Type B pancreatic cell (in vitro differentiated cells): ENCODE measurements at regions not wholly inside any gene's neighbourhood (a gene's known extent, or its start where the extent isn't known, plus 50 kb on each side); places are given as distances from the start of the nearest gene placed in this dataset.

Experiments
- DNase-seq: peaks from one replicate; pipeline ENCODE4 v3.0.0; 2021; ENCODE audit warnings: mixed read lengths; ENCODE audit not compliant: unreplicated experiment; ENCODE audit errors: extremely low spot score
- H3K27ac Mint-ChIP-seq: 2 replicates; pipeline ENCODE4 v1.8.0; 2021; ENCODE audit warnings: mild to moderate bottlenecking, mixed read lengths
- H3K27me3 Mint-ChIP-seq: 2 replicates; pipeline ENCODE4 v1.8.0; 2021; ENCODE audit warnings: mixed read lengths
- H3K36me3 Mint-ChIP-seq: 2 replicates; pipeline ENCODE4 v1.8.0; 2021; ENCODE audit warnings: mixed read lengths
- H3K4me1 Mint-ChIP-seq: one replicate; pipeline ENCODE4 v1.8.0; 2021; ENCODE audit warnings: mixed read lengths; ENCODE audit not compliant: unreplicated experiment
- H3K4me3 Mint-ChIP-seq: 2 replicates; pipeline ENCODE4 v1.8.0; 2021; ENCODE audit warnings: mild to moderate bottlenecking, mixed read lengths
- H3K9me3 Mint-ChIP-seq: 2 replicates; pipeline ENCODE4 v1.8.0; 2021; ENCODE audit warnings: mixed read lengths
- CTCF ChIP-seq: fragments of 200-600 bp; sonication (generic); conservative IDR thresholded peaks from 2 replicates; pipeline ENCODE4 v1.5.0; 2021; ENCODE audit warnings: antibody characterized with exemption, mild to moderate bottlenecking

DNA sequence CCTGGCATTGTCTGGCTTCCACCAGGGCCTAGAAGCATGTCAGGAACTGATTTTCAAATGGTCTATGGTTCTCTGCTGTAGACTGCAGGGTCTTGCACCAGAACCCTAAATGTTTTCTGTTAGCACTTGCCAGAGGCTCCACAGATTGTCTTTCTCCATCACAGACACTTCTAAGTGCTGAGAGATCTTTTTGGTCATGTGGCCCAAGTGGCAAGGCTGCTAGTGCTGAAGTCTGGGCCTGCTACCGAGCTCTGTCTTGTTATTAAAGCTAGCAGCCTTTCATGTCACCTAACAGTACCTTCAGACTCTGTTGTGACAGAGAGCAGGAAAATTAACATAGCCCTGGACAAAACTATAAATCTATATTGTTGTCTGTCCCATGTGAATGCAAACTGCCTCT is 120.7 kb upstream of the BACH2 start:
- Mint-ChIP-seq H3K27ac (no peak overlapping the region), H3K4me1 (peaks cover 6% of the 10 kb centered on the region), H3K36me3 (no peaks in the 10 kb centered on the region), H3K27me3 (peaks cover 8% of the 10 kb centered on the region), H3K9me3 (no peaks in the 10 kb centered on the region), H3K4me3 (no peak overlapping the region)
- no peak for TF ChIP-seq CTCF
- no peak for DNase-seq

GRCh38 chr6:90416322-90416721 is 119.7 kb upstream of the BACH2 start:
- no peaks in the 10 kb centered on the region for H3K36me3 Mint-ChIP-seq
- TF ChIP-seq CTCF = no peak
- H3K4me3 Mint-ChIP-seq = no peak overlapping the region
- H3K9me3 Mint-ChIP-seq = no peaks in the 10 kb centered on the region
- H3K27me3 Mint-ChIP-seq = peaks cover 8% of the 10 kb centered on the region
- peaks cover 6% of the 10 kb centered on the region for H3K4me1 Mint-ChIP-seq
- H3K27ac Mint-ChIP-seq = no peak overlapping the region
- no peak for DNase-seq

GRCh38 chr6:90415178-90415577 is 118.5 kb upstream of the BACH2 start:
- Mint-ChIP-seq H3K27me3 (peaks cover 8% of the 10 kb centered on the region), H3K9me3 (no peaks in the 10 kb centered on the region)
- TF ChIP-seq CTCF = no peak

GRCh38 chr6:90414352-90414751 is 117.7 kb upstream of the BACH2 start:
- DNase-seq = no peak
- peaks cover 6% of the 10 kb centered on the region for H3K4me1 Mint-ChIP-seq
- peaks cover 6% of the 10 kb centered on the region for H3K27me3 Mint-ChIP-seq
- H3K36me3 Mint-ChIP-seq = no peaks in the 10 kb centered on the region
- H3K9me3 Mint-ChIP-seq = no peaks in the 10 kb centered on the region
- no peak for TF ChIP-seq CTCF
- no peak overlapping the region for H3K4me3 Mint-ChIP-seq
- H3K27ac Mint-ChIP-seq = no peak overlapping the region

More at GRCh38 chr6:90415178-90415577, 118.5 kb upstream of the BACH2 start:
- DNase-seq = no peak
- Mint-ChIP-seq H3K4me3 (no peak overlapping the region), H3K4me1 (peaks cover 6% of the 10 kb centered on the region), H3K27ac (no peak overlapping the region), H3K36me3 (no peaks in the 10 kb centered on the region)

DNA sequence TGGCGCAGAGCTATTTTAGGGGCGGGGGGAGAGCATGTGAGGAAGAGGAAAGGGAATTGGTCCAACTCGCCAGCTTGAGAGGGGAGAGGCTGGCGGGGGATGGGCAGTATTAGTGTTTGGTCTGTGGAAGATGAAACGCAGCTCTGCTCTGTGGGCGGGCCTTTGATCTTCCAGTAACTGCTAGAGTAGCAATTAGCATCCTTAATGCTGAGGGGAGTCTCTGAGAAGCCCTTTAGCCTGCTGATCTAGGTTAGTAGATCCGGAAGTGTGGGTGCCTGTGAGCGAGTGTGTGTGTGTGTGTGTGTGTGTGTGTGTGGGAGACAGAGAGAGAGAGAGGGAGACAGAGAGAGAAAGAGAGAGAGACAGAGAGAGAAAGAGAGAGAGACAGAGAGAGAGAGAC is 117.2 kb upstream of the BACH2 start:
- TF ChIP-seq CTCF = no peak
- peak overlapping the region; percentile 23 for H3K27ac Mint-ChIP-seq
- H3K4me3 Mint-ChIP-seq = peak overlapping the region; percentile 64
- no peak for DNase-seq
- no peaks in the 10 kb centered on the region for H3K36me3 Mint-ChIP-seq
- no peaks in the 10 kb centered on the region for H3K9me3 Mint-ChIP-seq
- peaks cover 6% of the 10 kb centered on the region for H3K4me1 Mint-ChIP-seq
- H3K27me3 Mint-ChIP-seq = peaks cover 5% of the 10 kb centered on the region

DNA sequence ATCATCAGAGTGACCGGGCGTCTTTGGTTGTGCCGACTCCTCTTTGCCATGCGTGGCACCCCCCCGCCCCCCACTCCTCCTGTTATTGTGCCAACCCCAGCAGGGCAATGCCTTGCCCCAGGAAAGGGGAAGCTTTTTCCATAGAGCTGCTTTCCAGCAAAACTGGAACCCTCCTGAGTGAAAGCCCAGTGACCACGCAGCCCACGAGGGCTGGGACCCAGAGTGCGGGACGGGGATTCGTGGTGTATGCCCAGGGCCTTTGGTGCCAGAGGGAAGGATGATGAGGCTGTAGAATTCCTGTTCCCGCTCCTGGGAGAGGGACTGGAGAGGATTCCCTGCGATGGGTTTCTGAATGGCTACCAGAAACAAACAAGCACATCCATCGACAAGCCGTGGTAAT is 116.8 kb upstream of the BACH2 start:
- peaks cover 5% of the 10 kb centered on the region for H3K27me3 Mint-ChIP-seq
- no peak for DNase-seq
- no peak for TF ChIP-seq CTCF
- no peaks in the 10 kb centered on the region for H3K36me3 Mint-ChIP-seq
- H3K4me3 Mint-ChIP-seq = peak overlapping the region; percentile 64
- H3K4me1 Mint-ChIP-seq = peaks cover 6% of the 10 kb centered on the region
- no peaks in the 10 kb centered on the region for H3K9me3 Mint-ChIP-seq
- H3K27ac Mint-ChIP-seq = no peak overlapping the region
